GM23338 (cell line): ENCODE measurements at regions not wholly inside any gene's neighbourhood (a gene's known extent, or its start where the extent isn't known, plus 50 kb on each side); places are given as distances from the start of the nearest gene placed in this dataset.

Experiments used
- CREB1 ChIP-seq: fragments of 250-450 bp; sonication (Bioruptor Pico); IDR thresholded peaks from 2 replicates; pipeline ENCODE4 v1.5.0; 2020; ENCODE audit warnings: low read depth, mild to moderate bottlenecking, moderate library complexity
- EZH2 ChIP-seq: fragments of 200-600 bp; sonication (generic); IDR thresholded peaks from one replicate; pipeline ENCODE4 v1.8.0; 2017; ENCODE audit warnings: antibody characterized with exemption, mild to moderate bottlenecking, low read depth; ENCODE audit not compliant: unreplicated experiment
- EZH2phosphoT487 ChIP-seq: fragments of 200-600 bp; sonication (generic); IDR thresholded peaks from one replicate; pipeline ENCODE4 v1.8.1; 2018; ENCODE audit warnings: antibody characterized with exemption; ENCODE audit not compliant: unreplicated experiment
- JUNB ChIP-seq: IDR thresholded peaks from one replicate; pipeline ENCODE4 v1.6.1; 2016; ENCODE audit warnings: antibody characterized with exemption; ENCODE audit not compliant: unreplicated experiment
- POLR2AphosphoS5 ChIP-seq: IDR thresholded peaks from 2 replicates; pipeline ENCODE4 v1.6.1; 2016; ENCODE audit warnings: antibody characterized with exemption, low read depth
- TF ChIP-seq, protein P1 (sequence below), 2 experiments: fragments of 200-600 bp in 1 of 2; sonication (generic) in 1 of 2; conservative IDR thresholded peaks; 2 replicates each; pipeline versions ENCODE4 v1.5.1 to v1.6.1; 2016 to 2017; ENCODE audit warnings: antibody characterized with exemption in 2 of 2, low read depth in 2 of 2, mild to moderate bottlenecking in 2 of 2, moderate library complexity in 1 of 2
- TF ChIP-seq, protein P2 (sequence below): IDR thresholded peaks from one replicate; pipeline ENCODE4 v1.6.1; 2018; ENCODE audit warnings: antibody characterized with exemption; ENCODE audit not compliant: unreplicated experiment

DNA sequence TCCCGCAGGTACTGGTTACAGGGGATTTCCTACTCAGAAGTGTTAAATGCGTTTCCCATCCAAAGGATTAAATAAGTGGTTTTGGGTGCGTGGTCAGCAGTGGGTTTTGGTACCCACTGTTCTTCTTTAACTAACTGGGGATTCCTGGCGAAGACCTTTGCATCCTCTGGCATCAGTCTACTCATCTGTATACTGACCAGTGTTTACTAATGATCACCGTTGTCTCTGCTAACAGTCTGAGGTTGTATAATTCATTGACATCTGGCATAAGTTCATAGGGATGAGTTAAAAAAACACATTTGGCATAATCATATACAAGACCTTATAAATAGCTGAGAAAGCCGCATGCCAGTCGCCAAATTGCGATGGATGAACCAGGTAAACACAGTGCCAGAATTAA, 339.1 kb downstream of the PMP22 start:
- TF ChIP-seq, protein P1, sequence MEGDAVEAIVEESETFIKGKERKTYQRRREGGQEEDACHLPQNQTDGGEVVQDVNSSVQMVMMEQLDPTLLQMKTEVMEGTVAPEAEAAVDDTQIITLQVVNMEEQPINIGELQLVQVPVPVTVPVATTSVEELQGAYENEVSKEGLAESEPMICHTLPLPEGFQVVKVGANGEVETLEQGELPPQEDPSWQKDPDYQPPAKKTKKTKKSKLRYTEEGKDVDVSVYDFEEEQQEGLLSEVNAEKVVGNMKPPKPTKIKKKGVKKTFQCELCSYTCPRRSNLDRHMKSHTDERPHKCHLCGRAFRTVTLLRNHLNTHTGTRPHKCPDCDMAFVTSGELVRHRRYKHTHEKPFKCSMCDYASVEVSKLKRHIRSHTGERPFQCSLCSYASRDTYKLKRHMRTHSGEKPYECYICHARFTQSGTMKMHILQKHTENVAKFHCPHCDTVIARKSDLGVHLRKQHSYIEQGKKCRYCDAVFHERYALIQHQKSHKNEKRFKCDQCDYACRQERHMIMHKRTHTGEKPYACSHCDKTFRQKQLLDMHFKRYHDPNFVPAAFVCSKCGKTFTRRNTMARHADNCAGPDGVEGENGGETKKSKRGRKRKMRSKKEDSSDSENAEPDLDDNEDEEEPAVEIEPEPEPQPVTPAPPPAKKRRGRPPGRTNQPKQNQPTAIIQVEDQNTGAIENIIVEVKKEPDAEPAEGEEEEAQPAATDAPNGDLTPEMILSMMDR (conservative IDR thresholded peaks at IDR 0.05; ENCODE audit: low read depth in 2 of 2) = no peak
- TF ChIP-seq JUNB (no peak), EZH2 (no peak), EZH2phosphoT487 (no peak), POLR2AphosphoS5 (no peak), CREB1 (no peak)
- TF ChIP-seq, protein P2, sequence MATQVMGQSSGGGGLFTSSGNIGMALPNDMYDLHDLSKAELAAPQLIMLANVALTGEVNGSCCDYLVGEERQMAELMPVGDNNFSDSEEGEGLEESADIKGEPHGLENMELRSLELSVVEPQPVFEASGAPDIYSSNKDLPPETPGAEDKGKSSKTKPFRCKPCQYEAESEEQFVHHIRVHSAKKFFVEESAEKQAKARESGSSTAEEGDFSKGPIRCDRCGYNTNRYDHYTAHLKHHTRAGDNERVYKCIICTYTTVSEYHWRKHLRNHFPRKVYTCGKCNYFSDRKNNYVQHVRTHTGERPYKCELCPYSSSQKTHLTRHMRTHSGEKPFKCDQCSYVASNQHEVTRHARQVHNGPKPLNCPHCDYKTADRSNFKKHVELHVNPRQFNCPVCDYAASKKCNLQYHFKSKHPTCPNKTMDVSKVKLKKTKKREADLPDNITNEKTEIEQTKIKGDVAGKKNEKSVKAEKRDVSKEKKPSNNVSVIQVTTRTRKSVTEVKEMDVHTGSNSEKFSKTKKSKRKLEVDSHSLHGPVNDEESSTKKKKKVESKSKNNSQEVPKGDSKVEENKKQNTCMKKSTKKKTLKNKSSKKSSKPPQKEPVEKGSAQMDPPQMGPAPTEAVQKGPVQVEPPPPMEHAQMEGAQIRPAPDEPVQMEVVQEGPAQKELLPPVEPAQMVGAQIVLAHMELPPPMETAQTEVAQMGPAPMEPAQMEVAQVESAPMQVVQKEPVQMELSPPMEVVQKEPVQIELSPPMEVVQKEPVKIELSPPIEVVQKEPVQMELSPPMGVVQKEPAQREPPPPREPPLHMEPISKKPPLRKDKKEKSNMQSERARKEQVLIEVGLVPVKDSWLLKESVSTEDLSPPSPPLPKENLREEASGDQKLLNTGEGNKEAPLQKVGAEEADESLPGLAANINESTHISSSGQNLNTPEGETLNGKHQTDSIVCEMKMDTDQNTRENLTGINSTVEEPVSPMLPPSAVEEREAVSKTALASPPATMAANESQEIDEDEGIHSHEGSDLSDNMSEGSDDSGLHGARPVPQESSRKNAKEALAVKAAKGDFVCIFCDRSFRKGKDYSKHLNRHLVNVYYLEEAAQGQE = no peak
